SK-N-SH treated with all-trans-retinoic acid at 6 μM for 48 hours (cell line): ENCODE measurements at regions not wholly inside any gene's neighbourhood (a gene's known extent, or its start where the extent isn't known, plus 50 kb on each side); places are given as distances from the start of the nearest gene placed in this dataset.

ENCODE experiments used
- CSDC2 ChIP-seq: fragments of 250-450 bp; sonication (Bioruptor Pico); IDR thresholded peaks from 2 replicates; pipeline ENCODE4 v1.5.0; 2020; ENCODE audit warnings: mild to moderate bottlenecking, moderate library complexity
- GLIS3 ChIP-seq: fragments of 250-450 bp; sonication (Bioruptor Pico); IDR thresholded peaks from 2 replicates; pipeline ENCODE4 v1.5.0; 2020; ENCODE audit warnings: mild to moderate bottlenecking, moderate library complexity
- PATZ1 ChIP-seq: fragments of 250-450 bp; sonication (Bioruptor Pico); IDR thresholded peaks from 2 replicates; pipeline ENCODE4 v1.8.0; 2020; ENCODE audit warnings: mild to moderate bottlenecking, moderate library complexity, borderline replicate concordance
- RARB ChIP-seq: fragments of 250-450 bp; sonication (Bioruptor Pico); IDR thresholded peaks from 2 replicates; pipeline ENCODE4 v1.8.0; 2021; ENCODE audit warnings: mild to moderate bottlenecking, moderate library complexity
- SNAI2 ChIP-seq: fragments of 250-450 bp; sonication (Bioruptor Pico); IDR thresholded peaks from 2 replicates; pipeline ENCODE4 v1.5.0; 2020; ENCODE audit warnings: mild to moderate bottlenecking, moderate library complexity
- ZC3H10 ChIP-seq: fragments of 250-450 bp; sonication (Bioruptor Pico); IDR thresholded peaks from 2 replicates; pipeline ENCODE4 v1.5.1; 2021; ENCODE audit warnings: mild to moderate bottlenecking, moderate library complexity
- ZFP30 ChIP-seq: fragments of 450-650 bp; formaldehyde crosslinking; IDR thresholded peaks from 2 replicates; pipeline ENCODE4 v1.5.0; 2022; ENCODE audit warnings: mild to moderate bottlenecking, moderate library complexity

- TF ChIP-seq SNAI2 (CRISPR knock-in tag) (no peak), ZC3H10 (CRISPR knock-in tag) (no peak), PATZ1 (CRISPR knock-in tag) (no peak), RARB (no peak), CSDC2 (CRISPR knock-in tag) (no peak), GLIS3 (CRISPR knock-in tag) (no peak), ZFP30 (CRISPR knock-in tag) (no peak)
Observed at GRCh38 chr10:105679781-105680180, 1038.7 kb downstream of the SORCS3 start.
